OCI-M2 (cell line): ENCODE measurements at regions not wholly inside any gene's neighbourhood (a gene's known extent, or its start where the extent isn't known, plus 50 kb on each side); places are given as distances from the start of the nearest gene placed in this dataset.
"Not testable (repeated sequence)": the region's sequence is repeated elsewhere in the genome, so short reads cannot be mapped to it uniquely, and the experiment has no call there.

Experiments used
- DNase-seq: peaks from one replicate; lab custom pipeline; 2025; ENCODE audit not compliant: unreplicated experiment; lab: John Stamatoyannopoulos, UW

GRCh38 chr5:99177796-99178195 lies 249.0 kb upstream of the CHD1 start:
- DNase-seq, result no peak

GRCh38 chr5:99176186-99176585 lies 247.4 kb upstream of the CHD1 start:
- no peak for DNase-seq

GRCh38 chr5:99169309-99169708 lies 240.5 kb upstream of the CHD1 start:
- no peak for DNase-seq

- DNase-seq, result not testable (repeated sequence)
These were observed 232.7 kb upstream of the CHD1 start for GRCh38 chr5:99161538-99161937.

- DNase-seq, result no peak
These were observed 227.9 kb upstream of the CHD1 start for GRCh38 chr5:99156688-99157087.

GRCh38 chr5:99143283-99143795 lies 214.5 kb upstream of the CHD1 start:
- DNase-seq, result not testable (repeated sequence)

GRCh38 chr5:99141534-99142128 lies 212.8 kb upstream of the CHD1 start:
- no peak for DNase-seq

GRCh38 chr5:99138911-99139310 lies 210.1 kb upstream of the CHD1 start:
- DNase-seq, result no peak

GRCh38 chr5:99133921-99134320 lies 205.1 kb upstream of the CHD1 start:
- DNase-seq, result no peak

- no peak for DNase-seq
These were observed 201.1 kb upstream of the CHD1 start for GRCh38 chr5:99129768-99130501.

- DNase-seq, result no peak
These were observed 194.2 kb upstream of the CHD1 start for GRCh38 chr5:99122976-99123375.

- no peak for DNase-seq
These were observed 190.5 kb upstream of the CHD1 start for GRCh38 chr5:99119326-99119725.

GRCh38 chr5:99116526-99116925 lies 187.7 kb upstream of the CHD1 start:
- DNase-seq, result no peak

- no peak for DNase-seq
These were observed 181.1 kb upstream of the CHD1 start for GRCh38 chr5:99109894-99110293.

- DNase-seq, result no peak
These were observed 176.4 kb upstream of the CHD1 start for GRCh38 chr5:99105216-99105615.

GRCh38 chr5:99104538-99105132 lies 175.8 kb upstream of the CHD1 start:
- DNase-seq, result no peak

GRCh38 chr5:99102073-99102697 lies 173.4 kb upstream of the CHD1 start:
- no peak for DNase-seq

- DNase-seq, result no peak
These were observed 170.9 kb upstream of the CHD1 start for GRCh38 chr5:99099691-99100090.

- DNase-seq, result no peak
These were observed 161.2 kb upstream of the CHD1 start for GRCh38 chr5:99089822-99090549.

GRCh38 chr5:99088309-99088708 lies 159.5 kb upstream of the CHD1 start:
- no peak for DNase-seq

GRCh38 chr5:99083197-99083596 lies 154.4 kb upstream of the CHD1 start:
- no peak for DNase-seq
